A549 (cell line): ENCODE measurements at regions not wholly inside any gene's neighbourhood (a gene's known extent, or its start where the extent isn't known, plus 50 kb on each side); places are given as distances from the start of the nearest gene placed in this dataset.

Experiments used
- BHLHE40 ChIP-seq: IDR thresholded peaks from 2 replicates; pipeline ENCODE4 v1.6.1; 2012; ENCODE audit warnings: low read depth, low read length, inconsistent platforms
- CTCF ChIP-seq: fragments of >200 bp; sonication (Bioruptor Twin); formaldehyde crosslinking; IDR thresholded peaks from 3 replicates; pipeline ENCODE4 v1.5.1; 2016
- EP300 ChIP-seq, 2 experiments: fragments of >200 bp; sonication (Bioruptor Twin); formaldehyde crosslinking; IDR thresholded peaks; 2 replicates in 1 of 2; 3 replicates in 1 of 2; pipeline ENCODE4 v1.6.1; 2016 to 2017
- ESRRA ChIP-seq: fragments of 150-350 bp; IDR thresholded peaks from 2 replicates; pipeline ENCODE4 v1.6.1; 2014; ENCODE audit warnings: mild to moderate bottlenecking, low read length, borderline replicate concordance
- FOSL2 ChIP-seq, 2 experiments: fragments of 450-650 bp in 1 of 2; fragments of >200 bp in 1 of 2; sonication (Bioruptor Twin) in 1 of 2; formaldehyde crosslinking; IDR thresholded peaks; 2 replicates each; pipeline versions ENCODE4 v1.5.0 to v1.6.1; 2016 to 2020; ENCODE audit warnings: mild to moderate bottlenecking in 1 of 2, moderate library complexity in 1 of 2
- KDM1A ChIP-seq: fragments of 200-600 bp; sonication (generic); IDR thresholded peaks from 2 replicates; pipeline ENCODE4 v1.6.1; 2016; ENCODE audit warnings: low read depth, mild to moderate bottlenecking
- MAX ChIP-seq: IDR thresholded peaks from 2 replicates; pipeline ENCODE4 v1.6.1; 2012
- POLR2A ChIP-seq: IDR thresholded peaks from 2 replicates; pipeline ENCODE4 v1.6.1; 2012; ENCODE audit warnings: mild to moderate bottlenecking, low read length
- SMC3 ChIP-seq: fragments of >200 bp; sonication (Bioruptor Twin); formaldehyde crosslinking; IDR thresholded peaks from 3 replicates; pipeline ENCODE4 v1.6.1; 2018; ENCODE audit warnings: inconsistent platforms
- USF2 ChIP-seq: fragments of 450-650 bp; IDR thresholded peaks from 2 replicates; pipeline ENCODE4 v1.6.1; 2014; ENCODE audit warnings: antibody characterized with exemption
- ZC3H11A ChIP-seq: fragments of 450-650 bp; IDR thresholded peaks from 2 replicates; pipeline ENCODE4 v1.6.1; 2014; ENCODE audit warnings: antibody characterized with exemption, mild to moderate bottlenecking
- ZFP36 ChIP-seq: fragments of 450-650 bp; IDR thresholded peaks from 2 replicates; pipeline ENCODE4 v1.6.1; 2014; ENCODE audit warnings: borderline replicate concordance; ENCODE audit not compliant: partially characterized antibody

GRCh38 chr3:139103484-139103883, 58.8 kb upstream of the PRR23C start:
- TF ChIP-seq CTCF (no peak), KDM1A (no peak), POLR2A (no peak), MAX (no peak), SMC3 (no peak), ESRRA (no peak), BHLHE40 (no peak), ZFP36 (no peak), USF2 (no peak), EP300 (IDR thresholded peaks at IDR 0.05) (no peak), FOSL2 (IDR thresholded peaks at IDR 0.05) (no peak), FOSL2 (CRISPR knock-in tag; IDR thresholded peaks at IDR 0.05) (no peak), ZC3H11A (no peak)
